ENCODE measurements at regions not wholly inside any gene's neighbourhood (a gene's known extent, or its start where the extent isn't known, plus 50 kb on each side); places are given as distances from the start of the nearest gene placed in this dataset.

GRCh38 chr17:77446940-77447634, 306.3 kb downstream of the SEC14L1 start:
- no peak for TF ChIP-seq REST (IDR thresholded peaks at IDR 0.05; ENCODE audit: insufficient read depth in 1 of 2, low read depth in 2 of 2, low read length in 2 of 2)
- TF ChIP-seq FOXP2 (optimal IDR thresholded peaks at IDR 0.05; ENCODE audit: borderline replicate concordance, extremely low read depth, extremely low read length, insufficient read depth), result no peak
- no peak for TF ChIP-seq SIN3A (IDR thresholded peaks at IDR 0.05; ENCODE audit: borderline replicate concordance, insufficient read depth, low read length)
- TF ChIP-seq POLR2AphosphoS5 (IDR thresholded peaks at IDR 0.05; ENCODE audit: low read depth, low read length), result no peak
- TF ChIP-seq TAF1 (IDR thresholded peaks at IDR 0.05; ENCODE audit: borderline replicate concordance, insufficient read depth, low read length), result no peak

GRCh38 chr17:77449373-77449907, 308.7 kb downstream of the SEC14L1 start:
- TF ChIP-seq TAF1 (IDR thresholded peaks at IDR 0.05; ENCODE audit: borderline replicate concordance, insufficient read depth, low read length) (no peak), REST (IDR thresholded peaks at IDR 0.05; ENCODE audit: insufficient read depth in 1 of 2, low read depth in 2 of 2, low read length in 2 of 2) (no peak)

GRCh38 chr17:77449908-77450741, 309.4 kb downstream of the SEC14L1 start:
- TF ChIP-seq SIN3A (IDR thresholded peaks at IDR 0.05; ENCODE audit: borderline replicate concordance, insufficient read depth, low read length) (no peak), TAF1 (IDR thresholded peaks at IDR 0.05; ENCODE audit: borderline replicate concordance, insufficient read depth, low read length) (no peak), POLR2AphosphoS5 (IDR thresholded peaks at IDR 0.05; ENCODE audit: low read depth, low read length) (no peak), REST (IDR thresholded peaks at IDR 0.05; ENCODE audit: insufficient read depth in 1 of 2, low read depth in 2 of 2, low read length in 2 of 2) (no peak), FOXP2 (optimal IDR thresholded peaks at IDR 0.05; ENCODE audit: borderline replicate concordance, extremely low read depth, extremely low read length, insufficient read depth) (no peak)

GRCh38 chr17:77450742-77451244, 310.0 kb downstream of the SEC14L1 start:
- TF ChIP-seq POLR2AphosphoS5 (IDR thresholded peaks at IDR 0.05; ENCODE audit: low read depth, low read length), result no peak
- TF ChIP-seq FOXP2 (optimal IDR thresholded peaks at IDR 0.05; ENCODE audit: borderline replicate concordance, extremely low read depth, extremely low read length, insufficient read depth), result no peak
- TF ChIP-seq SIN3A (IDR thresholded peaks at IDR 0.05; ENCODE audit: borderline replicate concordance, insufficient read depth, low read length), result no peak
- no peak for TF ChIP-seq TAF1 (IDR thresholded peaks at IDR 0.05; ENCODE audit: borderline replicate concordance, insufficient read depth, low read length)
- no peak for TF ChIP-seq REST (IDR thresholded peaks at IDR 0.05; ENCODE audit: insufficient read depth in 1 of 2, low read depth in 2 of 2, low read length in 2 of 2)

Measured in PFSK-1 (cell line).